ENCODE measurements at regions not wholly inside any gene's neighbourhood (a gene's known extent, or its start where the extent isn't known, plus 50 kb on each side); places are given as distances from the start of the nearest gene placed in this dataset.

DNA sequence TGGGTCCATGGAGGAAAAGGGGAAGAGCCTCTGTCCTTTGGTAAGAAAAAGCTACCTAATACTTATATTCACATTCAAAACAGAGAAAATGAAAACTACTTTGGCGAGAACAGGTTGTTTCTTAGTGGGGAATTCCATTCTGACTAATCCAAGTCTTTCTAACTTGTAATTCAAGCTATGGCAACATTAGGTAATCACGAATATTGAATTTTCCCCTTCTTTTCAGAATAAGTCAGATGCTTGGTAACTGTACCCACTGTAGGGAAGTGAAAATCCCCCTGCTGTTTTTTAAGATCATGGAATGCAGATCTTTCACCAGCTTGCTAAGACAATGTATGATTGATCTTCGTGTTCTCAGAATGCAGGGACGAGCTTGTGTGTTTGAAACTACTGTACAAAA, 384.4 kb downstream of the TCERG1L start:
- H2BK12ac ChIP-seq (ENCODE audit: insufficient read length, low read depth, low read length): no peak overlapping the region
- H3K4me3 Mint-ChIP-seq: no peak overlapping the region
- peaks cover 0 to 2% of the 10 kb centered on the region in 2 experiments; a peak in 1 of 5 replicates for H3K9me3 Mint-ChIP-seq
- H2BK15ac ChIP-seq (ENCODE audit: low read depth, low read length): no peak overlapping the region
- no peak overlapping the region for H4K91ac ChIP-seq (ENCODE audit: insufficient read length, low read depth, low read length)
- no peak overlapping the region for H2AFZ ChIP-seq (ENCODE audit: low read length)
- no peak overlapping the region for H3K4ac ChIP-seq (ENCODE audit: low read depth, low read length)
- no peak overlapping the region for H4K5ac ChIP-seq (ENCODE audit: insufficient read length, low read depth, low read length)
- H3K4me1 ChIP-seq (ENCODE audit: insufficient read depth, low read length): no peaks in the 10 kb centered on the region
- no peaks in the 10 kb centered on the region for H3K79me2 ChIP-seq (ENCODE audit: insufficient read depth, low read length)
- H3K27ac ChIP-seq (ENCODE audit: insufficient read length, low read depth, low read length): no peak overlapping the region
- H3K36me3 Mint-ChIP-seq (ENCODE audit: insufficient read depth in 1 of 3, low read depth in 3 of 3): no peaks in the 10 kb centered on the region
- no CpG with 5 or more reads among the region's 4 CpGs for WGBS (ENCODE audit: extremely low coverage, insufficient read length, low lambda C conversion rate)
- H4K8ac ChIP-seq (replicated peaks; ENCODE audit: insufficient read length, low read depth, low read length): no peak overlapping the region
- H3K27me3 ChIP-seq (ENCODE audit: insufficient read depth, low read length): no peaks in the 10 kb centered on the region
- no peak for TF ChIP-seq CTCF (conservative IDR thresholded peaks at IDR 0.05)
- H3T11ph ChIP-seq (ENCODE audit: low read length): no peak overlapping the region
- H3K4me1 Mint-ChIP-seq: 0 out of 4 replicates have a peak, but pooled peaks cover 0 to 2% of the 10 kb centered on the region in 2 experiments
- no peak overlapping the region for H2AK5ac ChIP-seq (ENCODE audit: insufficient read length, low read length)
- H3K4me2 ChIP-seq (ENCODE audit: insufficient read depth, insufficient read length, low read length): no peak overlapping the region
- H3K23me2 ChIP-seq (ENCODE audit: insufficient read length, low read depth, low read length, poor library complexity, severe bottlenecking): no peaks in the 10 kb centered on the region
- H3K23ac ChIP-seq (ENCODE audit: insufficient read length, low read depth, low read length): no peak overlapping the region
- no peak overlapping the region for H2BK120ac ChIP-seq (ENCODE audit: low read depth, low read length, poor library complexity, severe bottlenecking)
- no peaks in the 10 kb centered on the region for H3K9me3 ChIP-seq (ENCODE audit: control insufficient read depth, low read depth, low read length)
- H3K18ac ChIP-seq (ENCODE audit: insufficient read length, low read depth, low read length): no peak overlapping the region
- H2BK20ac ChIP-seq (ENCODE audit: low read depth, low read length, poor library complexity, severe bottlenecking): no peak overlapping the region
- H3K56ac ChIP-seq (ENCODE audit: insufficient read length, low read depth, low read length): no peak overlapping the region
- no peak overlapping the region for H3K27ac Mint-ChIP-seq
- H2BK5ac ChIP-seq (ENCODE audit: insufficient read length, low read length): no peak overlapping the region
- H3K27me3 Mint-ChIP-seq (ENCODE audit: low read depth): peaks cover 33% of the 10 kb centered on the region
- DNase-seq: no peak
- H4K20me1 ChIP-seq (ENCODE audit: control insufficient read depth, insufficient read depth, insufficient read length): no peaks in the 10 kb centered on the region
- H3K14ac ChIP-seq (ENCODE audit: insufficient read depth, low read length): no peak overlapping the region
- H3K9ac ChIP-seq (ENCODE audit: extremely low read depth, insufficient read length, low read length): no peak overlapping the region
- no peaks in the 10 kb centered on the region for H3K79me1 ChIP-seq (ENCODE audit: insufficient read depth, low read depth, low read length, poor library complexity, severe bottlenecking)

Measured in H9 (cell line).